Esophagus squamous epithelium (tissue), 5 donors: ENCODE measurements at regions not wholly inside any gene's neighbourhood (a gene's known extent, or its start where the extent isn't known, plus 50 kb on each side); places are given as distances from the start of the nearest gene placed in this dataset.
"Not testable (repeated sequence)": the region's sequence is repeated elsewhere in the genome, so short reads cannot be mapped to it uniquely, and the experiment has no call there.

Source experiments
- DNase-seq: peaks from one replicate; lab custom pipeline; 2025; lab: John Stamatoyannopoulos, UW
- H3K27ac ChIP-seq, 4 donors: fragments of 200-600 bp; sonication (generic); one replicate each; pipeline ENCODE4 v1.5.1; 2016 to 2019; ENCODE audit warnings: mild to moderate bottlenecking in 1 of 4
- H3K27me3 ChIP-seq, 4 donors: fragments of 200-600 bp; sonication (generic); 1 replicate in 3 of 4; 2 replicates in 1 of 4; pipeline versions ENCODE4 v1.5.1 to v1.6.0; 2017 to 2021; ENCODE audit warnings: antibody characterized with exemption in 1 of 4
- H3K36me3 ChIP-seq, 3 donors: fragments of 200-600 bp; sonication (generic); one replicate each; pipeline ENCODE4 v1.5.1; 2016 to 2019
- H3K4me1 ChIP-seq, 3 donors: fragments of 200-600 bp; sonication (generic); one replicate each; pipeline ENCODE4 v1.5.1; 2017 to 2019
- H3K4me3 ChIP-seq, 4 donors: fragments of 200-600 bp; sonication (generic); 1 replicate in 3 of 4; 2 replicates in 1 of 4; pipeline ENCODE4 v1.5.1; 2016 to 2019; ENCODE audit warnings: mild to moderate bottlenecking in 2 of 4, moderate library complexity in 1 of 4
- H3K9me3 ChIP-seq, 3 donors: fragments of 200-600 bp; sonication (generic); one replicate each; pipeline ENCODE4 v1.5.1; 2016 to 2019
- POLR2A ChIP-seq, 4 donors: fragments of 450-650 bp; IDR thresholded peaks; one replicate each; pipeline ENCODE4 v1.6.1; 2017; ENCODE audit warnings: antibody characterized with exemption in 4 of 4, mild to moderate bottlenecking in 4 of 4, moderate library complexity in 3 of 4
- WGBS, 2 donors: methylation state at CpG; one replicate each; pipeline ENCODE4 v1.1.5; 2018; 5-methylcytosine and 5-hydroxymethylcytosine counted together
- intact Hi-C: fragments of 100-400 bp; cut with DNase I; formaldehyde crosslinking; loops from one replicate; pipeline ENCODE4 v1.15.0; 2022
- TF ChIP-seq, protein P1 (sequence below), 6 experiments: fragments of 450-650 bp in 4 of 6; fragments of 200-600 bp in 2 of 6; sonication (generic) in 2 of 6; IDR thresholded peaks; one replicate each; pipeline ENCODE4 v1.5.1; 2016 to 2019; ENCODE audit warnings: antibody characterized with exemption in 6 of 6, mild to moderate bottlenecking in 4 of 6, moderate library complexity in 4 of 6
- donor health status: DM: yes; HTN: yes; CAD: no.

- WGBS, 2 donors = 25 to 56% methylated on average over 1 of the region's 1 CpG
- no peaks in the 10 kb centered on the region for H3K4me1 ChIP-seq
- H3K27me3 ChIP-seq = no peaks in the 10 kb centered on the region
- H3K9me3 ChIP-seq = no peaks in the 10 kb centered on the region
- intact Hi-C loops = no loop called here
- no peak for TF ChIP-seq POLR2A (IDR thresholded peaks at IDR 0.05)
- no peaks in the 10 kb centered on the region for H3K36me3 ChIP-seq
- DNase-seq = no peak
- H3K27ac ChIP-seq = no peak overlapping the region
- no peak overlapping the region for H3K4me3 ChIP-seq
These were observed 129.9 kb upstream of the TFPI start for GRCh38 chr2:187684174-187684573.

GRCh38 chr2:187686416-187687024 is 132.3 kb upstream of the TFPI start:
- 72 to 78% methylated on average over 6 of the region's 6 CpGs for WGBS, 2 donors
- Histone ChIP-seq H3K9me3 (no peaks in the 10 kb centered on the region), H3K4me3 (no peak overlapping the region), H3K27me3 (no peaks in the 10 kb centered on the region), H3K36me3 (no peaks in the 10 kb centered on the region), H3K27ac (no peak overlapping the region), H3K4me1 (no peaks in the 10 kb centered on the region)
- intact Hi-C loops = no loop called here
- no peak for DNase-seq
- TF ChIP-seq, protein P1, sequence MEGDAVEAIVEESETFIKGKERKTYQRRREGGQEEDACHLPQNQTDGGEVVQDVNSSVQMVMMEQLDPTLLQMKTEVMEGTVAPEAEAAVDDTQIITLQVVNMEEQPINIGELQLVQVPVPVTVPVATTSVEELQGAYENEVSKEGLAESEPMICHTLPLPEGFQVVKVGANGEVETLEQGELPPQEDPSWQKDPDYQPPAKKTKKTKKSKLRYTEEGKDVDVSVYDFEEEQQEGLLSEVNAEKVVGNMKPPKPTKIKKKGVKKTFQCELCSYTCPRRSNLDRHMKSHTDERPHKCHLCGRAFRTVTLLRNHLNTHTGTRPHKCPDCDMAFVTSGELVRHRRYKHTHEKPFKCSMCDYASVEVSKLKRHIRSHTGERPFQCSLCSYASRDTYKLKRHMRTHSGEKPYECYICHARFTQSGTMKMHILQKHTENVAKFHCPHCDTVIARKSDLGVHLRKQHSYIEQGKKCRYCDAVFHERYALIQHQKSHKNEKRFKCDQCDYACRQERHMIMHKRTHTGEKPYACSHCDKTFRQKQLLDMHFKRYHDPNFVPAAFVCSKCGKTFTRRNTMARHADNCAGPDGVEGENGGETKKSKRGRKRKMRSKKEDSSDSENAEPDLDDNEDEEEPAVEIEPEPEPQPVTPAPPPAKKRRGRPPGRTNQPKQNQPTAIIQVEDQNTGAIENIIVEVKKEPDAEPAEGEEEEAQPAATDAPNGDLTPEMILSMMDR (IDR thresholded peaks at IDR 0.05) = no peak
- TF ChIP-seq POLR2A (IDR thresholded peaks at IDR 0.05) = no peak

- intact Hi-C loops = no loop called here
These were observed 133.3 kb upstream of the TFPI start for GRCh38 chr2:187687585-187687984.

GRCh38 chr2:187689372-187689771 is 135.1 kb upstream of the TFPI start:
- no peaks in the 10 kb centered on the region for H3K36me3 ChIP-seq
- TF ChIP-seq, protein P1 (IDR thresholded peaks at IDR 0.05) = no peak
- TF ChIP-seq POLR2A (IDR thresholded peaks at IDR 0.05) = no peak

More at GRCh38 chr2:187687585-187687984, 133.3 kb upstream of the TFPI start:
- TF ChIP-seq, protein P1 (IDR thresholded peaks at IDR 0.05) = no peak
- no peak for TF ChIP-seq POLR2A (IDR thresholded peaks at IDR 0.05)
- Histone ChIP-seq H3K36me3 (no peaks in the 10 kb centered on the region), H3K27me3 (no peaks in the 10 kb centered on the region), H3K9me3 (no peaks in the 10 kb centered on the region), H3K4me3 (no peak overlapping the region), H3K27ac (no peak overlapping the region), H3K4me1 (no peaks in the 10 kb centered on the region)
- DNase-seq = no peak
- WGBS, 2 donors = 61 to 68% methylated on average over 2 of the region's 2 CpGs

DNA sequence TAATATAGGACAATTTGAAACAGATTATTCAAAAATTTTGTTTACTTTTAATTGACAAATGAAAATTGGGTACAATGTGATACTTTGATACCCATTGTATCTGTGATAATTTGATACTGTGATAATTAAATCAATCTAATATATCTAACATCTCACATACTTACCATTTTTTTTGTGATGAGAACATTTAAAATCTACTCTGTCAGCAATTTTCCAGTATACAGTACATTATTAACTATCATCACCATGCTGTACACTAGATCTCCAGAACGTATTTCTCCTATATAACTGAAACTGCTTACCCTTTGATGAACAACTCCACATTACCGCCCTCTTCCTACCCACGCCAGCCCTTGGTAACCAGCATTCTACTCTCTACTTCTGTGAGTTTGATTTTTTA is 139.7 kb upstream of the TFPI start:
- no peaks in the 10 kb centered on the region for H3K4me1 ChIP-seq
- TF ChIP-seq, protein P1 (IDR thresholded peaks at IDR 0.05) = no peak
- no peak for TF ChIP-seq POLR2A (IDR thresholded peaks at IDR 0.05)
- no peaks in the 10 kb centered on the region for H3K27me3 ChIP-seq
- no peaks in the 10 kb centered on the region for H3K9me3 ChIP-seq
- WGBS, 2 donors = 75 to 81% methylated on average over 3 of the region's 3 CpGs
- H3K36me3 ChIP-seq = no peaks in the 10 kb centered on the region
- intact Hi-C loops = no loop called here
- DNase-seq = no peak
- no peak overlapping the region for H3K27ac ChIP-seq
- no peak overlapping the region for H3K4me3 ChIP-seq

More at GRCh38 chr2:187689372-187689771, 135.1 kb upstream of the TFPI start:
- Histone ChIP-seq H3K27ac (no peak overlapping the region), H3K27me3 (no peaks in the 10 kb centered on the region), H3K4me3 (no peak overlapping the region), H3K9me3 (no peaks in the 10 kb centered on the region), H3K4me1 (no peaks in the 10 kb centered on the region)
- no peak for DNase-seq
- intact Hi-C loops = no loop called here

DNA sequence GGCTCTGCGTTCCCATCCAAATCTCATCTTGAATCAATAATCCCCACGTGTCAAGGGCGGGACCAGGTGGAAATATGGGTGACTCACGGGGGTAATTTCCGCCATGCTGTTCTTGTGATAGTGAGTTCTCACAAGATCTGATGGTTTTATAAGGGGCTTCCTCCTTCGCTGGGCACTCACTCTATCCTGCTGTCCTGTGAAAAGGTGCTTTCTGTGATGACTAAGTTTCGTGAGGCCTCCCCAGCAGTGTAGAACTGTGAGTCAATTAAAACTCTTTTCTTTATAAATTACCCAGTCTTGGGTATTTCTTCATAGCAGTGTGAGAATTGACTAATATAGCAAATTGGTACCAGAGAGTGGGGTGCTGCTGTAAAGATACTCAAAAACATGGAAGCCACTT is 142.4 kb upstream of the TFPI start:
- 87 to 89% methylated on average over 7 of the region's 7 CpGs for WGBS, 2 donors

More for the DNA sequence above, 142.4 kb upstream of the TFPI start:
- H3K4me1 ChIP-seq, DNase-seq, H3K27ac ChIP-seq, H3K4me3 ChIP-seq, H3K36me3 ChIP-seq, H3K27me3 ChIP-seq, H3K9me3 ChIP-seq, intact Hi-C loops: not testable (repeated sequence)
